Activated T-cell treated with anti-CD3 and anti-CD28 coated beads, Interleukin-2, amount 50 U/mL, for 4 hours (primary cell): ENCODE measurements at regions not wholly inside any gene's neighbourhood (a gene's known extent, or its start where the extent isn't known, plus 50 kb on each side); places are given as distances from the start of the nearest gene placed in this dataset.
"Not testable (repeated sequence)": the region's sequence is repeated elsewhere in the genome, so short reads cannot be mapped to it uniquely, and the experiment has no call there.

Source experiments
- ATAC-seq, 2 donors: fragments of 200-7000 bp; cut with Tn5 transposase; one replicate each; pipeline ENCODE4 v1.10.0; 2021
- DNase-seq: peaks from one replicate; pipeline ENCODE4 v3.0.0-alpha.2; 2020
- H3K27me3 Mint-ChIP-seq: one replicate; pipeline ENCODE4 v1.8.0; 2021; ENCODE audit warnings: low read depth, mixed read lengths
- H3K36me3 Mint-ChIP-seq: one replicate; pipeline ENCODE4 v1.8.0; 2022; ENCODE audit warnings: mixed read lengths; ENCODE audit not compliant: insufficient read depth
- H3K4me1 Mint-ChIP-seq: one replicate; pipeline ENCODE4 v1.8.0; 2021; ENCODE audit warnings: low read depth, mixed read lengths
- H3K4me3 Mint-ChIP-seq: one replicate; pipeline ENCODE4 v1.8.0; 2021; ENCODE audit warnings: mild to moderate bottlenecking, moderate library complexity, mixed read lengths
- H3K9me3 Mint-ChIP-seq: one replicate; pipeline ENCODE4 v1.8.0; 2021; ENCODE audit warnings: mixed read lengths

- H3K4me3 Mint-ChIP-seq, result no peak overlapping the region
- H3K27me3 Mint-ChIP-seq, result no peaks in the 10 kb centered on the region
- no peak for ATAC-seq
Observed at GRCh38 chr11:41519696-41520095, 60.2 kb upstream of the LRRC4C start.

GRCh38 chr11:41522391-41522790, 62.9 kb upstream of the LRRC4C start:
- peaks cover 13% of the 10 kb centered on the region for H3K9me3 Mint-ChIP-seq
- no peak for ATAC-seq
- no peak overlapping the region for H3K4me3 Mint-ChIP-seq
- DNase-seq, result no peak
- H3K27me3 Mint-ChIP-seq, result no peaks in the 10 kb centered on the region
- H3K36me3 Mint-ChIP-seq, result no peaks in the 10 kb centered on the region
- no peaks in the 10 kb centered on the region for H3K4me1 Mint-ChIP-seq

More at GRCh38 chr11:41519696-41520095, 60.2 kb upstream of the LRRC4C start:
- Mint-ChIP-seq H3K4me1 (no peaks in the 10 kb centered on the region), H3K36me3 (no peaks in the 10 kb centered on the region), H3K9me3 (peaks cover 10% of the 10 kb centered on the region)
- no peak for DNase-seq

GRCh38 chr11:41522899-41523672, 63.6 kb upstream of the LRRC4C start:
- no peak for DNase-seq
- H3K36me3 Mint-ChIP-seq, result no peaks in the 10 kb centered on the region
- no peaks in the 10 kb centered on the region for H3K27me3 Mint-ChIP-seq
- no peaks in the 10 kb centered on the region for H3K4me1 Mint-ChIP-seq
- H3K4me3 Mint-ChIP-seq, result no peak overlapping the region
- peaks cover 12% of the 10 kb centered on the region for H3K9me3 Mint-ChIP-seq
- no peak for ATAC-seq

GRCh38 chr11:41527530-41527929, 68.1 kb upstream of the LRRC4C start:
- H3K9me3 Mint-ChIP-seq, result peaks cover 21% of the 10 kb centered on the region
- ATAC-seq (no peak), DNase-seq (no peak)
- no peaks in the 10 kb centered on the region for H3K27me3 Mint-ChIP-seq
- H3K4me3 Mint-ChIP-seq, result no peak overlapping the region
- no peaks in the 10 kb centered on the region for H3K36me3 Mint-ChIP-seq
- H3K4me1 Mint-ChIP-seq, result no peaks in the 10 kb centered on the region

- Mint-ChIP-seq H3K9me3 (peaks cover 25% of the 10 kb centered on the region), H3K4me1 (no peaks in the 10 kb centered on the region), H3K36me3 (no peaks in the 10 kb centered on the region), H3K27me3 (no peaks in the 10 kb centered on the region), H3K4me3 (no peak overlapping the region)
- no peak for ATAC-seq
- DNase-seq, result no peak
Observed at GRCh38 chr11:41532413-41532812, 73.0 kb upstream of the LRRC4C start.

GRCh38 chr11:41533761-41534160, 74.3 kb upstream of the LRRC4C start:
- ATAC-seq, result no peak

GRCh38 chr11:41534391-41534790, 74.9 kb upstream of the LRRC4C start:
- H3K9me3 Mint-ChIP-seq, result peaks cover 23% of the 10 kb centered on the region
- no peaks in the 10 kb centered on the region for H3K36me3 Mint-ChIP-seq
- DNase-seq (no peak), ATAC-seq (no peak)
- no peak overlapping the region for H3K4me3 Mint-ChIP-seq
- no peaks in the 10 kb centered on the region for H3K4me1 Mint-ChIP-seq
- H3K27me3 Mint-ChIP-seq, result no peaks in the 10 kb centered on the region

More at GRCh38 chr11:41533761-41534160, 74.3 kb upstream of the LRRC4C start:
- Mint-ChIP-seq H3K9me3 (peaks cover 25% of the 10 kb centered on the region), H3K27me3 (no peaks in the 10 kb centered on the region), H3K36me3 (no peaks in the 10 kb centered on the region), H3K4me3 (no peak overlapping the region), H3K4me1 (no peaks in the 10 kb centered on the region)
- no peak for DNase-seq

GRCh38 chr11:41534861-41535260, 75.4 kb upstream of the LRRC4C start:
- ATAC-seq (no peak), DNase-seq (no peak)
- no peak overlapping the region for H3K4me3 Mint-ChIP-seq
- no peaks in the 10 kb centered on the region for H3K36me3 Mint-ChIP-seq
- H3K9me3 Mint-ChIP-seq, result peaks cover 21% of the 10 kb centered on the region
- no peaks in the 10 kb centered on the region for H3K4me1 Mint-ChIP-seq
- H3K27me3 Mint-ChIP-seq, result no peaks in the 10 kb centered on the region

GRCh38 chr11:41536021-41536568, 76.6 kb upstream of the LRRC4C start:
- Mint-ChIP-seq H3K9me3 (peaks cover 21% of the 10 kb centered on the region), H3K36me3 (no peaks in the 10 kb centered on the region), H3K4me3 (no peak overlapping the region), H3K4me1 (no peaks in the 10 kb centered on the region), H3K27me3 (no peaks in the 10 kb centered on the region)
- DNase-seq (no peak), ATAC-seq (no peak)

GRCh38 chr11:41544902-41545301, 85.5 kb upstream of the LRRC4C start:
- not testable (repeated sequence) for H3K4me1 Mint-ChIP-seq, DNase-seq, ATAC-seq, H3K36me3 Mint-ChIP-seq, H3K27me3 Mint-ChIP-seq, H3K4me3 Mint-ChIP-seq
- peaks cover 26% of the 10 kb centered on the region for H3K9me3 Mint-ChIP-seq

GRCh38 chr11:41578421-41579051, 119.1 kb upstream of the LRRC4C start:
- no peak for DNase-seq
- Mint-ChIP-seq H3K9me3 (peaks cover 15% of the 10 kb centered on the region), H3K4me3 (no peak overlapping the region), H3K4me1 (no peaks in the 10 kb centered on the region), H3K36me3 (no peaks in the 10 kb centered on the region), H3K27me3 (no peaks in the 10 kb centered on the region)
- no peak for ATAC-seq

- no peaks in the 10 kb centered on the region for H3K27me3 Mint-ChIP-seq
- no peaks in the 10 kb centered on the region for H3K4me1 Mint-ChIP-seq
- ATAC-seq, result no peak
Observed at GRCh38 chr11:41579546-41579945, 120.1 kb upstream of the LRRC4C start.

GRCh38 chr11:41609511-41609910, 150.1 kb upstream of the LRRC4C start:
- Mint-ChIP-seq H3K36me3 (no peaks in the 10 kb centered on the region), H3K4me3 (no peak overlapping the region), H3K4me1 (no peaks in the 10 kb centered on the region), H3K9me3 (peaks cover 12% of the 10 kb centered on the region), H3K27me3 (no peaks in the 10 kb centered on the region)
- no peak for ATAC-seq
- DNase-seq, result no peak

More at GRCh38 chr11:41579546-41579945, 120.1 kb upstream of the LRRC4C start:
- Mint-ChIP-seq H3K9me3 (peaks cover 15% of the 10 kb centered on the region), H3K4me3 (no peak overlapping the region), H3K36me3 (no peaks in the 10 kb centered on the region)
- no peak for DNase-seq

- no peak for ATAC-seq
Observed at GRCh38 chr11:41612415-41612814, 153.0 kb upstream of the LRRC4C start.

GRCh38 chr11:41613326-41613725, 153.9 kb upstream of the LRRC4C start:
- Mint-ChIP-seq H3K36me3 (no peaks in the 10 kb centered on the region), H3K4me1 (no peaks in the 10 kb centered on the region), H3K27me3 (no peaks in the 10 kb centered on the region), H3K4me3 (no peak overlapping the region), H3K9me3 (peaks cover 19% of the 10 kb centered on the region)
- ATAC-seq (no peak), DNase-seq (no peak)

More at GRCh38 chr11:41612415-41612814, 153.0 kb upstream of the LRRC4C start:
- Mint-ChIP-seq H3K27me3 (no peaks in the 10 kb centered on the region), H3K4me3 (no peak overlapping the region), H3K36me3 (no peaks in the 10 kb centered on the region), H3K9me3 (peaks cover 19% of the 10 kb centered on the region), H3K4me1 (no peaks in the 10 kb centered on the region)
- no peak for DNase-seq
